ENCODE measurements at regions not wholly inside any gene's neighbourhood (a gene's known extent, or its start where the extent isn't known, plus 50 kb on each side); places are given as distances from the start of the nearest gene placed in this dataset.
"Not testable (repeated sequence)": the region's sequence is repeated elsewhere in the genome, so short reads cannot be mapped to it uniquely, and the experiment has no call there.

DNA sequence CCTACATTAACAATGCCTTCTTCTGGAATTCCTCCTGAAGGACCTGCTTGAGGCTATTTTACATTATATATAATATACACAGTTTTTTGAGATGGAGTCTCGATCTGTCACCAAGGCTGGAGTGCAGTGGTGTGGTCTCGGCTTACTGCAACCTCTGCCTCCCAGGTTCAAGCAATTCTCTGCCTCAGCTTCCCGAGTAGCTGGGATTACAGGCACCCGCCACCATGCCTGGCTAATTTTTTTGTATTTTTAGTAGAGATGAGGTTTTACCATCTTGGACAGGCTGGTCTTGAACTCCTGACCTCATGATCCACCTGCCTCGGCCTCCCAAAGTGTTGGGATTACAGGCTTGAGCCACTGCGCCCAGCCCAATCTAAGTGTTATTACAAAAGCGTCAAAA is 71.9 kb upstream of the PRR23C start:
- not testable (repeated sequence) for H3K27ac ChIP-seq (ENCODE audit: low read length); DNase-seq (ENCODE audit: low read depth, low spot score); H3K4me1 ChIP-seq (ENCODE audit: control insufficient read depth, insufficient read depth, low read length); H3K9me3 ChIP-seq (ENCODE audit: control insufficient read depth, insufficient read depth, low read length); H3K4me3 ChIP-seq (ENCODE audit: low read length); H3K36me3 ChIP-seq (ENCODE audit: control insufficient read depth, insufficient read depth, low read length); H3K27me3 ChIP-seq (ENCODE audit: control insufficient read depth, insufficient read depth, low read length)
- no CpG with 5 or more reads among the region's 7 CpGs for WGBS (ENCODE audit: insufficient coverage, insufficient read length)

DNA sequence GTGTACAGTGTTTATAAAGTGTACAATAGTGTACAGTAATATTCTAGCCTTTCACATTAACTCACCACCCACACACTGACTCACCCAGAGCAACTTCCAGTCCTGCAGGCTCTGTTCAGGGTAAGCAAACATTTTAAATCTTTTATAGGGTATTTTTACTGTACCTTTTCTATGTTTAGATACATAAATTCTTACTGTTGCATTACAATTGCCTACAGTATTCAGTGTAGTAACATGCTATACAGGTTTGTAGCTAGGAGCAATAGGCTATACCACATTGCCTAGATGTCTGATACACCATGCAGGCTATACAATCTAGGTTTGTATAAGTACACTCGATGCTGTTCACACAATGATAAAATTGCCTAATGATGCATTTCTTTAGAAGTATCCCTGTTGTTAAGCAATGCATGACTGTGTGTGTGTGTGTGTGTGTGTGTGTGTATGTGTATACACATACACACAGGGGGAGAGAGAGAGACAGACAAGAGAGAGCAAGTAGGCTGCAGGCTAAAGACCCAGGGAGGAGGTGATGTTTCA is 72.5 kb upstream of the PRR23C start:
- Histone ChIP-seq H3K4me3 (ENCODE audit: low read length) (no peak overlapping the region), H3K4me1 (ENCODE audit: control insufficient read depth, insufficient read depth, low read length) (no peaks in the 10 kb centered on the region), H3K36me3 (ENCODE audit: control insufficient read depth, insufficient read depth, low read length) (no peaks in the 10 kb centered on the region), H3K27me3 (ENCODE audit: control insufficient read depth, insufficient read depth, low read length) (no peaks in the 10 kb centered on the region), H3K9me3 (ENCODE audit: control insufficient read depth, insufficient read depth, low read length) (no peaks in the 10 kb centered on the region), H3K27ac (ENCODE audit: low read length) (no peak overlapping the region)
- WGBS (ENCODE audit: insufficient coverage, insufficient read length), result no CpG with 5 or more reads among the region's 1 CpG
- no peak for DNase-seq (ENCODE audit: low read depth, low spot score)

DNA sequence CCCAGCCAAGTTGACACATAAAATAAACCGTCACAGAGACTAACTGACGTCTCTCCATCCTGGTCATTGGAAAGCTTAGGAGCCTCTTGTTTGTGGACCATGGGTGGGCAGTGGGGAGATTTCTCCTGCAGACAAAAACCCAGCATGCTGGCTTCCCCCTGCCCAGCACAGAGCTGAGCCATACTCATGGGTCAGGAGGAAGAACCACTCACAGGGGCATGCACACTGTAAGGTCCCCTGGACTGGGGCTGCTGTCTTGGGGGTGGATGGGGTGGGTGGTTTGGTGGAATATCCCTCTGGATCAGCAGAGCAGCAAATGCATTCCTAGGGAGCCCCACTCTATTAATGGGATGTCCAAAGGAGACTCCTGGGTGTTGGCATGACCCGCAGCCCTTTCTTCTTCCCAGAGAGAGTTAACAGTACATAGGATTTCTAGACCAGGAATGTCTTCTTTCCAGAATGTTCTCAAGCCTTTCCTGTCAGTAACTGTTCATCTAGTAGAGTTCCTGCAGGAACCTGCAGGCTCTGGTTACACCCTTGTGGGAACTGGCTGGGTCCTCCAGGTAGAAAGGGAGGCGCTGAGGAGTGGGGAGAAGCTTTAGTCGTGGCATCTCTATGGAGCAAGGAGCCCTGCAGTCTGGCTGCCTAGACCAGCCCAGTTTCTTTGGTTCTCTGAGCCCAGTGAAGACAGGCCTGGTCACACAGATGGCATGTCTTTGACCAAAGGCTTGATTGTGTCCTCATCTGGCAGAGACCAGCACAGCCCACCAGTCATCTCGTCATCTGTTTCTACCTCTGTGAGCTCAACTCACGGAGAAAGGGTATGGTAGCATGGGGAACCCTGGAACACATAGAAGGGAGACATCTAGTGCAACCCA is 73.4 kb upstream of the PRR23C start:
- no peaks in the 10 kb centered on the region for H3K4me1 ChIP-seq (ENCODE audit: control insufficient read depth, insufficient read depth, low read length)
- DNase-seq (ENCODE audit: low read depth, low spot score), result no peak
- H3K27ac ChIP-seq (ENCODE audit: low read length), result no peak overlapping the region
- no peaks in the 10 kb centered on the region for H3K9me3 ChIP-seq (ENCODE audit: control insufficient read depth, insufficient read depth, low read length)
- no peaks in the 10 kb centered on the region for H3K27me3 ChIP-seq (ENCODE audit: control insufficient read depth, insufficient read depth, low read length)
- WGBS (ENCODE audit: insufficient coverage, insufficient read length), result no CpG with 5 or more reads among the region's 7 CpGs
- no peak overlapping the region for H3K4me3 ChIP-seq (ENCODE audit: low read length)
- H3K36me3 ChIP-seq (ENCODE audit: control insufficient read depth, insufficient read depth, low read length), result no peaks in the 10 kb centered on the region

- Histone ChIP-seq H3K36me3 (ENCODE audit: control insufficient read depth, insufficient read depth, low read length) (no peaks in the 10 kb centered on the region), H3K4me1 (ENCODE audit: control insufficient read depth, insufficient read depth, low read length) (no peaks in the 10 kb centered on the region), H3K27me3 (ENCODE audit: control insufficient read depth, insufficient read depth, low read length) (no peaks in the 10 kb centered on the region), H3K4me3 (ENCODE audit: low read length) (no peak overlapping the region), H3K27ac (ENCODE audit: low read length) (no peak overlapping the region), H3K9me3 (ENCODE audit: control insufficient read depth, insufficient read depth, low read length) (no peaks in the 10 kb centered on the region)
- no CpG with 5 or more reads among the region's 4 CpGs for WGBS (ENCODE audit: insufficient coverage, insufficient read length)
- no peak for DNase-seq (ENCODE audit: low read depth, low spot score)
Observed at GRCh38 chr3:139118835-139119234, 74.1 kb upstream of the PRR23C start.

DNA sequence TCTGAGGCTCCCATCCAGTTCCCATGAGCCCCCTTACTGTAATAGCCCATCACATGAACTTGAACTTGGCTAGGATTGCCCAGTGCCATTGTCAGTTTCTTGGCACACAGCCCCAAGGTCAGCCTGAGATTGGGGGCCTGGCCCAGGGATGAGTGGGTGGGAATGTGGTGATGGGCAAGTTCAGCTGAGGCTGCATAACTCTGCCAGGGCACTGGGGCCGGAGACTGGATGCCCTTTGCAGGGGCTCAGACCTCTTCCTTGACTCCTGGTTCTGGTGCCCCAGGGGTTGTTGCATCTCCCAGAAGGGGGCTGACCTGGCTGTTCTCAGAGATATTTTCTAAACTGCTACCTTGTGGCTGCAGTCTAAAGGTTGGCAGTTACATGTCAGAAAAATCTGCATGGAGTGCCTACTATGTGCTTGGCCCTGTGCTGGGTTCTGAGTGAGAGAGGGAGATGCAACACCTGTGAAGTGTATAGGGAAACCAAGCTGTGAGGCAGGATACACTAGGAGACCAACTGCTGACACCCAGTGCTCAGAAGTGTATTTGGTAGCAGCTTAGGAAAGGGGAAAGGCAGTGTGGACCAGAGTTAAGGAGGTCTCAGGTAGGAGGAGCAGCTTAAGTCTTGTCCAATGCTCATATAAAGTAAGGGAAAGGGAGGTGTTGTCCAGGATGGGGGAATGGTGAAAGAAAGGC is 74.8 kb upstream of the PRR23C start:
- H3K27ac ChIP-seq (ENCODE audit: low read length), result no peak overlapping the region
- H3K36me3 ChIP-seq (ENCODE audit: control insufficient read depth, insufficient read depth, low read length), result no peaks in the 10 kb centered on the region
- no peak overlapping the region for H3K4me3 ChIP-seq (ENCODE audit: low read length)
- no peaks in the 10 kb centered on the region for H3K27me3 ChIP-seq (ENCODE audit: control insufficient read depth, insufficient read depth, low read length)
- no peaks in the 10 kb centered on the region for H3K4me1 ChIP-seq (ENCODE audit: control insufficient read depth, insufficient read depth, low read length)
- WGBS (ENCODE audit: insufficient coverage, insufficient read length), result no CpG with 5 or more reads among the region's 1 CpG
- no peak for DNase-seq (ENCODE audit: low read depth, low spot score)
- H3K9me3 ChIP-seq (ENCODE audit: control insufficient read depth, insufficient read depth, low read length), result no peaks in the 10 kb centered on the region

DNA sequence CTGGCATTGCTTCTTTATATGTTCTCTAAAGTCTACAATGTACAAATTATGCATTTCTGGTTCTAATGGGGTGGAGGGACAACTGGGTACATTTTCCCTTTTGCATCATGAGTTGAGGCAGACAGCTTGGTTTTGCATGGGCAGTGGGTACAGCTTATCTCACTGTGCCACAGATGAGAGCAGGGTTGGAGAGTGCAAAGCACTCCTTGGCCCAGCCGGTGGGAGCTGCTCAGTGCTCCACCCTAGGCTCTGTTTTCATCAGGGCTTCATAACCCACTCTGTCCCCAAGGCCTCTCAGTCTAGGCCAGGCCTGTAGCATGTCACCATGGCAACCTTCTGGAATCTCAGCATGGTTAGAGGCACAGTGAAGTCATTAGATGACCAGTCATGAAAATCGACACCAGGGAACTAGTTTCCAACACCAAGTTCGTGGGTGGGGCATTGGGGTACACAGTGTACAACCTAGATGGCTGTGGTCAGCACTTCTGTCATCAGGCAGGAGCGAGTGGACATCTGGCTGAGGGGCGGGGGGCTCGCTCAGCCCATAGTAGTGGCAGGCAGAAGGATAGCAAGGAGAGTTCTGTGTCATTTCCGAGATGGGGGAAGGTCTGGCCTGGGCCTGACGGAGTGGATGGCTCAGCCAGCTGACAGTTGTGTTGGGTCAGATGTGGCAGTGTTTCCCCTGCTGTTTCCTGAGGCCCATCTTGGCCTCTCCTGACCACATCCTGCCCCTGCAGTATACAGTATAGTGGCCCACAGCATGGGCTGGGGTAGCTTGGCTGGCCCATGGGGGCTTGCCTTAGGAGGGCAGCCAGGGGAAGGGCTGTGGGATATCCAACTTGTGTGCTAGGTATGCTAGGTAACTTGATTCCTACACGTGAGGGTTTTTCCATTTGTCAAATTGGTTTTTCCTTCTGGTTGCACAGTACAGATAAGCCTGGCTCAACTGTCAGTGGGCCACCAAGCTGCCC is 75.7 kb upstream of the PRR23C start:
- H3K4me3 ChIP-seq (ENCODE audit: low read length), result no peak overlapping the region
- H3K4me1 ChIP-seq (ENCODE audit: control insufficient read depth, insufficient read depth, low read length), result no peaks in the 10 kb centered on the region
- no peaks in the 10 kb centered on the region for H3K36me3 ChIP-seq (ENCODE audit: control insufficient read depth, insufficient read depth, low read length)
- no peaks in the 10 kb centered on the region for H3K27me3 ChIP-seq (ENCODE audit: control insufficient read depth, insufficient read depth, low read length)
- WGBS (ENCODE audit: insufficient coverage, insufficient read length), result no CpG with 5 or more reads among the region's 9 CpGs
- no peak overlapping the region for H3K27ac ChIP-seq (ENCODE audit: low read length)
- H3K9me3 ChIP-seq (ENCODE audit: control insufficient read depth, insufficient read depth, low read length), result no peaks in the 10 kb centered on the region
- no peak for DNase-seq (ENCODE audit: low read depth, low spot score)

DNA sequence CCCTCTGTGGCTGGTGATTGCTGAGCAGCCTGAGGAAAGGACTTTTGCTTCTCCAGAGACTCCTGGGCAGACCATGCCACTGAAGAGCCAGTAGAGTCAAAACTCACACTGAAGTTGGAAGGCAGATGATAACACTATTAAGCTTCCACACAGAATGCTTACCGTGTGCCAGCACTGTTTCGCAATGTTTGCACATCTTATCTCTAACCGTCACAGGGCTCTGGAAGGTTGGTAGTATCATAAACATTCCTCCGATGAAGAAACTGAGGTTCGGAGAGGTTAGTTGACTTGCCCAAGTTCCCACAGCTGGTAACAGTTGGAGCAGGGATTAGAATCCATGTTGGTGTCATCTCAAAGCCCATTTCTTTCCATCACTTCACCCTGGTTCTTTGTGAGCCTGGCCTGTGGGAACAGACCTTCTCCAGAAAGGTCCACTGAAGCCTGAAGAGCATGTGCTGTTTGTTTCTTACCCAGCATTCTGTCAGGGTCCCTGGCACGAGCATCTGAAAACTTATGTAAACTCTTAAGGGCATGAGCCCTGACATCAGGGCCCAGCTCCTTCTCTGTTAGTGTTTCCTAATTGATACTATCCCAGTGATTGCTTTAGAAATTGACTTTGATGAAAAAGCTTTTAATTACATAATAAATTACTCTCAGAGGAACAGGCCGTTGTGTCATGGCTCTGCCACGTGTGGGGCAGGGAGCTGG is 77.0 kb upstream of the PRR23C start:
- WGBS (ENCODE audit: insufficient coverage, insufficient read length), result no CpG with 5 or more reads among the region's 8 CpGs
- no peak overlapping the region for H3K27ac ChIP-seq (ENCODE audit: low read length)
- no peaks in the 10 kb centered on the region for H3K9me3 ChIP-seq (ENCODE audit: control insufficient read depth, insufficient read depth, low read length)
- no peaks in the 10 kb centered on the region for H3K27me3 ChIP-seq (ENCODE audit: control insufficient read depth, insufficient read depth, low read length)
- no peak overlapping the region for H3K4me3 ChIP-seq (ENCODE audit: low read length)
- no peaks in the 10 kb centered on the region for H3K4me1 ChIP-seq (ENCODE audit: control insufficient read depth, insufficient read depth, low read length)
- DNase-seq (ENCODE audit: low read depth, low spot score), result no peak
- no peaks in the 10 kb centered on the region for H3K36me3 ChIP-seq (ENCODE audit: control insufficient read depth, insufficient read depth, low read length)

- H3K4me3 ChIP-seq (ENCODE audit: low read length), result no peak overlapping the region
- H3K4me1 ChIP-seq (ENCODE audit: control insufficient read depth, insufficient read depth, low read length), result no peaks in the 10 kb centered on the region
- no peaks in the 10 kb centered on the region for H3K36me3 ChIP-seq (ENCODE audit: control insufficient read depth, insufficient read depth, low read length)
- no CpG with 5 or more reads among the region's 3 CpGs for WGBS (ENCODE audit: insufficient coverage, insufficient read length)
- H3K27me3 ChIP-seq (ENCODE audit: control insufficient read depth, insufficient read depth, low read length), result no peaks in the 10 kb centered on the region
- no peak for DNase-seq (ENCODE audit: low read depth, low spot score)
- no peak overlapping the region for H3K27ac ChIP-seq (ENCODE audit: low read length)
- no peaks in the 10 kb centered on the region for H3K9me3 ChIP-seq (ENCODE audit: control insufficient read depth, insufficient read depth, low read length)
Observed at GRCh38 chr3:139122221-139122581, 77.5 kb upstream of the PRR23C start.

DNA sequence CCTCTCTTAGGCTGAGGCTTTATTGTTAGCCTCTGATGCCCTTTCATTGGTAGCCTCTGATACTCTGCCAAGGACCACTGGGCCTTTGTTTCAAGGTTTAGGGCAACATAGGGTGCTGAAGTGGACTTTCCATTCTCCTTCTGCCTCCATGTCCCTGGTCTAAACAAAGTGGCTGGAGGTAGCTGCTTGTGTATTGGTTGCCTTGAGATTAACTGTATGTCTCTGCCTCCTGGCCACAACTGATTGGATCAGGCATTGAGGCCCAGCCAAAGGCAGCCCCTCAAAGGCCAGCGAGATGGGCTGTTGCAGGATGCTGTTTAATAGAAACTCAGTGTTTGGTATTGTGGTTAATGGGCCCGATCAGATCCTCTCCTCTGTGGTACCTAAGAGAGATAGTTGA is 77.9 kb upstream of the PRR23C start:
- H3K27ac ChIP-seq (ENCODE audit: low read length), result no peak overlapping the region
- H3K9me3 ChIP-seq (ENCODE audit: control insufficient read depth, insufficient read depth, low read length), result no peaks in the 10 kb centered on the region
- no peaks in the 10 kb centered on the region for H3K36me3 ChIP-seq (ENCODE audit: control insufficient read depth, insufficient read depth, low read length)
- H3K4me3 ChIP-seq (ENCODE audit: low read length), result no peak overlapping the region
- H3K4me1 ChIP-seq (ENCODE audit: control insufficient read depth, insufficient read depth, low read length), result no peaks in the 10 kb centered on the region
- H3K27me3 ChIP-seq (ENCODE audit: control insufficient read depth, insufficient read depth, low read length), result no peaks in the 10 kb centered on the region
- WGBS (ENCODE audit: insufficient coverage, insufficient read length), result no CpG with 5 or more reads among the region's 2 CpGs
- DNase-seq (ENCODE audit: low read depth, low spot score), result no peak

Measured in iPS DF 6.9 (cell line).